BE2C (cell line): ENCODE measurements at regions not wholly inside any gene's neighbourhood (a gene's known extent, or its start where the extent isn't known, plus 50 kb on each side); places are given as distances from the start of the nearest gene placed in this dataset.

Experiments
- DNase-seq: peaks from one replicate; pipeline ENCODE4 v3.0.0-alpha.2; 2020
- H3K27me3 ChIP-seq: fragments of 250-450 bp; sonication (Bioruptor Pico); 2 replicates; pipeline ENCODE4 v1.5.1; 2020; ENCODE audit warnings: mild to moderate bottlenecking
- H3K36me3 ChIP-seq: fragments of 250-450 bp; sonication (Bioruptor Pico); 2 replicates; pipeline ENCODE4 v1.5.1; 2020; ENCODE audit warnings: mild to moderate bottlenecking
- H3K4me1 ChIP-seq: fragments of 250-450 bp; sonication (Bioruptor Pico); 2 replicates; pipeline ENCODE4 v1.5.1; 2020
- H3K4me3 ChIP-seq: 2 replicates; pipeline ENCODE4 v1.5.1; 2011; ENCODE audit warnings: low read depth, low read length
- H3K9me3 ChIP-seq: fragments of 250-450 bp; sonication (Bioruptor Pico); 2 replicates; pipeline ENCODE4 v1.5.1; 2020
- TF ChIP-seq, protein P1 (sequence below): IDR thresholded peaks from 2 replicates; pipeline ENCODE4 v1.5.1; 2012; ENCODE audit warnings: mild to moderate bottlenecking, low read depth, low read length

DNA sequence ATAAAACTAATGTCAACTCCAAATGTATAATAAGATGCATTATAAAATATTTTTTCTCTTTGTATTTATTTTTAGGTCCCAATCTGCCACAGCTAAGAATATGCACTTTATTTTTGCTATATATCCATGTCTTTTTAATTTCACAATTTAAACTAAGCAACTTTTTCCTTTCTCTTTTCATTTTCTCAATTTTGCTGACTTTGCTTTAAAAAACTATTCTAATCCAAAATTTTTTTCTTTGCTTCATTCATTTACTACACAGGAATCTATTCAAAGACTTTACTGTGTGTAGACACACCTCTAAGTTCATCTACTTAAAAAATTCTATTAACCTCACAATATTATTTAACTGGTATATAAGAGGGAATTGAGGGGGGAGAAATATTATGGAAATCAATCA lies 201.9 kb downstream of the ADGRA3 start:
- DNase-seq, result no peak
- TF ChIP-seq, protein P1, sequence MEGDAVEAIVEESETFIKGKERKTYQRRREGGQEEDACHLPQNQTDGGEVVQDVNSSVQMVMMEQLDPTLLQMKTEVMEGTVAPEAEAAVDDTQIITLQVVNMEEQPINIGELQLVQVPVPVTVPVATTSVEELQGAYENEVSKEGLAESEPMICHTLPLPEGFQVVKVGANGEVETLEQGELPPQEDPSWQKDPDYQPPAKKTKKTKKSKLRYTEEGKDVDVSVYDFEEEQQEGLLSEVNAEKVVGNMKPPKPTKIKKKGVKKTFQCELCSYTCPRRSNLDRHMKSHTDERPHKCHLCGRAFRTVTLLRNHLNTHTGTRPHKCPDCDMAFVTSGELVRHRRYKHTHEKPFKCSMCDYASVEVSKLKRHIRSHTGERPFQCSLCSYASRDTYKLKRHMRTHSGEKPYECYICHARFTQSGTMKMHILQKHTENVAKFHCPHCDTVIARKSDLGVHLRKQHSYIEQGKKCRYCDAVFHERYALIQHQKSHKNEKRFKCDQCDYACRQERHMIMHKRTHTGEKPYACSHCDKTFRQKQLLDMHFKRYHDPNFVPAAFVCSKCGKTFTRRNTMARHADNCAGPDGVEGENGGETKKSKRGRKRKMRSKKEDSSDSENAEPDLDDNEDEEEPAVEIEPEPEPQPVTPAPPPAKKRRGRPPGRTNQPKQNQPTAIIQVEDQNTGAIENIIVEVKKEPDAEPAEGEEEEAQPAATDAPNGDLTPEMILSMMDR, result no peak
- Histone ChIP-seq H3K4me3 (no peak overlapping the region), H3K9me3 (no peaks in the 10 kb centered on the region), H3K4me1 (no peaks in the 10 kb centered on the region), H3K27me3 (no peaks in the 10 kb centered on the region), H3K36me3 (no peaks in the 10 kb centered on the region)

GRCh38 chr4:22312113-22312512 lies 203.8 kb downstream of the ADGRA3 start:
- Histone ChIP-seq H3K27me3 (no peaks in the 10 kb centered on the region), H3K9me3 (no peaks in the 10 kb centered on the region), H3K4me1 (no peaks in the 10 kb centered on the region), H3K4me3 (no peak overlapping the region), H3K36me3 (no peaks in the 10 kb centered on the region)
- TF ChIP-seq, protein P1, result no peak
- DNase-seq, result no peak

DNA sequence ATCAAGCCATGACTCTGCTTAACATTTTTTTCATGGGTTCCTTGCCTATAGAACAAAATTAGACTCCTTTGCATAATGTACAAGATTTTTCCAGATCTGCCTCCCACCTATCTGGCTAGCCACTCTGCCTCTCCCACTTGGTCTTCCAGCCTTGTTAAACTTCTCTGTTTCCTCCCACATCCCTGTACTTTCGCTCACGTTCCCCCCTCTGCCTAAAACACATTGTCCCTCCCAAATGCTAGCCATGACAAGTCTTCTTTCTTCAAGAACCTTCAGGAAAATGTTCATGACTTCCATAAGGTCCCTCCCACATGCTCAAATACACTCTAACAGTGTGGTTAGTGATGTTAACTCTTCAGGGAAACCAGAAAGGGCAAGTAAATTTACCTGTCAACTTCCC lies 214.6 kb downstream of the ADGRA3 start:
- DNase-seq, result no peak
- TF ChIP-seq, protein P1, result no peak
- no peaks in the 10 kb centered on the region for H3K27me3 ChIP-seq
- H3K4me1 ChIP-seq, result no peaks in the 10 kb centered on the region
- no peaks in the 10 kb centered on the region for H3K9me3 ChIP-seq
- no peak overlapping the region for H3K4me3 ChIP-seq
- H3K36me3 ChIP-seq, result no peaks in the 10 kb centered on the region

- H3K4me1 ChIP-seq, result no peaks in the 10 kb centered on the region
- no peak for DNase-seq
- H3K36me3 ChIP-seq, result no peaks in the 10 kb centered on the region
- TF ChIP-seq, protein P1, result no peak
- no peaks in the 10 kb centered on the region for H3K27me3 ChIP-seq
- no peaks in the 10 kb centered on the region for H3K9me3 ChIP-seq
- no peak overlapping the region for H3K4me3 ChIP-seq
Measured at GRCh38 chr4:22299678-22300077, 216.2 kb downstream of the ADGRA3 start.

- Histone ChIP-seq H3K4me1 (no peaks in the 10 kb centered on the region), H3K4me3 (no peak overlapping the region), H3K9me3 (no peaks in the 10 kb centered on the region), H3K36me3 (no peaks in the 10 kb centered on the region), H3K27me3 (no peaks in the 10 kb centered on the region)
- TF ChIP-seq, protein P1, result no peak
- no peak for DNase-seq
Measured at GRCh38 chr4:22287631-22288030, 228.2 kb downstream of the ADGRA3 start.

- TF ChIP-seq, protein P1, result no peak
- no peaks in the 10 kb centered on the region for H3K4me1 ChIP-seq
- H3K9me3 ChIP-seq, result no peaks in the 10 kb centered on the region
- no peaks in the 10 kb centered on the region for H3K36me3 ChIP-seq
- H3K27me3 ChIP-seq, result no peaks in the 10 kb centered on the region
- DNase-seq, result no peak
- no peak overlapping the region for H3K4me3 ChIP-seq
Measured at GRCh38 chr4:22268350-22269025, 247.4 kb downstream of the ADGRA3 start.
